ENCODE measurements at regions not wholly inside any gene's neighbourhood (a gene's known extent, or its start where the extent isn't known, plus 50 kb on each side); places are given as distances from the start of the nearest gene placed in this dataset.

DNA sequence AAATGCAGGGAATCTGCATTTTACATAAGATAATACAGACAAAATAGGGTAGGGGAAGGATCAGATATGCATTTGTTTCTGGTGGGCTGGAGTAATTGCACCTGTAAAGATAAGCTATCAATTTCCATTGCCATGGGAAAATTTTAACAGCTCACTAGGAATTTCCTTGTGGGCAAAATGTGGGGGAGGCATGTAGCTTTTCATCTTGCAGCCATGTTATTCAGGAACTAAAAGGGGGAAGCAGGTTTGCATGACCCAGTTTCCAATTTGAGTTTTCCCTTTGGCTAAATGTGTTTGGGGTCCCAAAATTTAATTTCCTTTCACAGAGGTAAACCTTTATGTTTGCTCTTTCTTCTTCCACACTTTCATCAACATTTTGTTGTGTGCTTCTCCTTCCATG, 624.4 kb downstream of the NYAP2 start:
- Histone ChIP-seq H3K27me3 (ENCODE audit: low read length) (no peaks in the 10 kb centered on the region), H3K27ac (ENCODE audit: low read depth, low read length) (no peak overlapping the region), H3K79me2 (ENCODE audit: insufficient read depth, low read length) (no peaks in the 10 kb centered on the region), H3K36me3 (ENCODE audit: low read length) (no peaks in the 10 kb centered on the region), H3K9me3 (ENCODE audit: insufficient read depth, low read length) (no peaks in the 10 kb centered on the region), H3K4me3 (ENCODE audit: insufficient read depth, low read length, poor library complexity, severe bottlenecking) (no peak overlapping the region), H2AFZ (ENCODE audit: low read depth, low read length, severe bottlenecking) (no peak overlapping the region), H3K4me2 (ENCODE audit: low read depth, low read length, poor library complexity, severe bottlenecking) (no peak overlapping the region), H3K9me2 (replicated peaks; ENCODE audit: insufficient read depth, low read length) (no peaks in the 10 kb centered on the region), H4K20me1 (ENCODE audit: low read depth, low read length) (no peaks in the 10 kb centered on the region), H3K9ac (ENCODE audit: low read length) (no peak overlapping the region), H3F3A (ENCODE audit: insufficient read depth) (no peaks in the 10 kb centered on the region)
- TF ChIP-seq EZH2phosphoT487 (conservative IDR thresholded peaks at IDR 0.05; ENCODE audit: low read length): no peak
- TF ChIP-seq, protein P1, sequence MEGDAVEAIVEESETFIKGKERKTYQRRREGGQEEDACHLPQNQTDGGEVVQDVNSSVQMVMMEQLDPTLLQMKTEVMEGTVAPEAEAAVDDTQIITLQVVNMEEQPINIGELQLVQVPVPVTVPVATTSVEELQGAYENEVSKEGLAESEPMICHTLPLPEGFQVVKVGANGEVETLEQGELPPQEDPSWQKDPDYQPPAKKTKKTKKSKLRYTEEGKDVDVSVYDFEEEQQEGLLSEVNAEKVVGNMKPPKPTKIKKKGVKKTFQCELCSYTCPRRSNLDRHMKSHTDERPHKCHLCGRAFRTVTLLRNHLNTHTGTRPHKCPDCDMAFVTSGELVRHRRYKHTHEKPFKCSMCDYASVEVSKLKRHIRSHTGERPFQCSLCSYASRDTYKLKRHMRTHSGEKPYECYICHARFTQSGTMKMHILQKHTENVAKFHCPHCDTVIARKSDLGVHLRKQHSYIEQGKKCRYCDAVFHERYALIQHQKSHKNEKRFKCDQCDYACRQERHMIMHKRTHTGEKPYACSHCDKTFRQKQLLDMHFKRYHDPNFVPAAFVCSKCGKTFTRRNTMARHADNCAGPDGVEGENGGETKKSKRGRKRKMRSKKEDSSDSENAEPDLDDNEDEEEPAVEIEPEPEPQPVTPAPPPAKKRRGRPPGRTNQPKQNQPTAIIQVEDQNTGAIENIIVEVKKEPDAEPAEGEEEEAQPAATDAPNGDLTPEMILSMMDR (IDR thresholded peaks at IDR 0.05; ENCODE audit: insufficient read depth, low read length, poor library complexity, severe bottlenecking): no peak

DNA sequence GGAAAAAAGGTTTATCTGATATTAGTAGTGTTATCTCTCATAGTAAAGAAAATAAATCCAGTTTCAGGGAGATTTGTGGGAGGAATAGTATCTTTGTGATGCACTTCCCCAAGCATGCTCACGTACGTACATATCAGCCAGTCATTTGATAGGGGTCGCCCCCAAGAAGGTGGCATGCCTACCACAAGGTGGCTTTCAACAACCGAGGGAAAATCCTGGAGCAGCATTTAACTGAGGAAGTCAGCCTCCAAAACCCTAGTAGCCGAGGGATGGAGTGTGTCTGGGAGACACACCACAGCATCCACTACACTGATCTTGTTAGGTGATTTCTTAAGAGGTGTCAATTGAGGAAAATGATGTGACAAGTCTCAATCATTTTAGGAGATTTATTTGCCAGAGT, 623.9 kb downstream of the NYAP2 start:
- no peaks in the 10 kb centered on the region for H3K36me3 ChIP-seq (ENCODE audit: low read length)
- H3F3A ChIP-seq (ENCODE audit: insufficient read depth): no peaks in the 10 kb centered on the region
- H3K27me3 ChIP-seq (ENCODE audit: low read length): no peaks in the 10 kb centered on the region
- H3K27ac ChIP-seq (ENCODE audit: low read depth, low read length): no peak overlapping the region
- no peaks in the 10 kb centered on the region for H3K79me2 ChIP-seq (ENCODE audit: insufficient read depth, low read length)
- no peak overlapping the region for H3K9ac ChIP-seq (ENCODE audit: low read length)
- no peak overlapping the region for H3K4me3 ChIP-seq (ENCODE audit: insufficient read depth, low read length, poor library complexity, severe bottlenecking)
- H3K9me2 ChIP-seq (replicated peaks; ENCODE audit: insufficient read depth, low read length): no peaks in the 10 kb centered on the region
- no peak overlapping the region for H3K4me2 ChIP-seq (ENCODE audit: low read depth, low read length, poor library complexity, severe bottlenecking)
- H3K9me3 ChIP-seq (ENCODE audit: insufficient read depth, low read length): peaks cover 4% of the 10 kb centered on the region; the same call in 1 of the 2 replicates
- H4K20me1 ChIP-seq (ENCODE audit: low read depth, low read length): no peaks in the 10 kb centered on the region
- no peak overlapping the region for H2AFZ ChIP-seq (ENCODE audit: low read depth, low read length, severe bottlenecking)
- no peak for TF ChIP-seq EZH2phosphoT487 (conservative IDR thresholded peaks at IDR 0.05; ENCODE audit: low read length)
- TF ChIP-seq, protein P1 (IDR thresholded peaks at IDR 0.05; ENCODE audit: insufficient read depth, low read length, poor library complexity, severe bottlenecking): no peak

GRCh38 chr2:226020956-226021355, 621.4 kb downstream of the NYAP2 start:
- Histone ChIP-seq H3K4me2 (ENCODE audit: low read depth, low read length, poor library complexity, severe bottlenecking) (no peak overlapping the region), H3K27me3 (ENCODE audit: low read length) (no peaks in the 10 kb centered on the region), H2AFZ (ENCODE audit: low read depth, low read length, severe bottlenecking) (no peak overlapping the region), H3K9me2 (replicated peaks; ENCODE audit: insufficient read depth, low read length) (no peaks in the 10 kb centered on the region), H3F3A (ENCODE audit: insufficient read depth) (no peaks in the 10 kb centered on the region), H3K9me3 (ENCODE audit: insufficient read depth, low read length) (peaks cover 6% of the 10 kb centered on the region; the same call in 1 of the 2 replicates), H3K79me2 (ENCODE audit: insufficient read depth, low read length) (no peaks in the 10 kb centered on the region), H3K9ac (ENCODE audit: low read length) (no peak overlapping the region), H3K4me3 (ENCODE audit: insufficient read depth, low read length, poor library complexity, severe bottlenecking) (no peak overlapping the region), H4K20me1 (ENCODE audit: low read depth, low read length) (no peaks in the 10 kb centered on the region), H3K27ac (ENCODE audit: low read depth, low read length) (no peak overlapping the region), H3K36me3 (ENCODE audit: low read length) (no peaks in the 10 kb centered on the region)
- TF ChIP-seq EZH2phosphoT487 (conservative IDR thresholded peaks at IDR 0.05; ENCODE audit: low read length): no peak
- TF ChIP-seq, protein P1 (IDR thresholded peaks at IDR 0.05; ENCODE audit: insufficient read depth, low read length, poor library complexity, severe bottlenecking): no peak
